Activated T-cell treated with anti-CD3 and anti-CD28 coated beads for 48 hours (primary cell): ENCODE measurements at regions not wholly inside any gene's neighbourhood (a gene's known extent, or its start where the extent isn't known, plus 50 kb on each side); places are given as distances from the start of the nearest gene placed in this dataset.
"Not testable (repeated sequence)": the region's sequence is repeated elsewhere in the genome, so short reads cannot be mapped to it uniquely, and the experiment has no call there.

ENCODE experiments used
- DNase-seq: peaks from one replicate; pipeline ENCODE4 v3.0.0-alpha.2; 2020; ENCODE audit warnings: low read depth

- DNase-seq: no peak
These were observed 1084.5 kb upstream of the FLRT2 start for GRCh38 chr14:84445486-84445885.

- DNase-seq: no peak
These were observed 1083.7 kb upstream of the FLRT2 start for GRCh38 chr14:84446250-84446649.

- DNase-seq: no peak
These were observed 1076.5 kb upstream of the FLRT2 start for GRCh38 chr14:84453307-84453950.

- DNase-seq: no peak
These were observed 1075.8 kb upstream of the FLRT2 start for GRCh38 chr14:84454114-84454513.

GRCh38 chr14:84456946-84457345 is 1073.0 kb upstream of the FLRT2 start:
- DNase-seq: no peak

- no peak for DNase-seq
These were observed 1071.1 kb upstream of the FLRT2 start for GRCh38 chr14:84458881-84459280.

GRCh38 chr14:84465880-84466279 is 1064.1 kb upstream of the FLRT2 start:
- no peak for DNase-seq

GRCh38 chr14:84468153-84468552 is 1061.8 kb upstream of the FLRT2 start:
- DNase-seq: no peak

- DNase-seq: no peak
These were observed 1051.9 kb upstream of the FLRT2 start for GRCh38 chr14:84477996-84478395.

GRCh38 chr14:84482256-84483071 is 1047.5 kb upstream of the FLRT2 start:
- no peak for DNase-seq

GRCh38 chr14:84483072-84483420 is 1046.9 kb upstream of the FLRT2 start:
- no peak for DNase-seq

GRCh38 chr14:84484243-84484642 is 1045.7 kb upstream of the FLRT2 start:
- DNase-seq: not testable (repeated sequence)

GRCh38 chr14:84485036-84485435 is 1044.9 kb upstream of the FLRT2 start:
- DNase-seq: no peak

GRCh38 chr14:84490081-84490480 is 1039.9 kb upstream of the FLRT2 start:
- DNase-seq: no peak

- DNase-seq: no peak
These were observed 1037.3 kb upstream of the FLRT2 start for GRCh38 chr14:84492685-84493084.

GRCh38 chr14:84493779-84494178 is 1036.2 kb upstream of the FLRT2 start:
- DNase-seq: no peak

- no peak for DNase-seq
These were observed 1033.3 kb upstream of the FLRT2 start for GRCh38 chr14:84496677-84497076.

- not testable (repeated sequence) for DNase-seq
These were observed 1017.1 kb upstream of the FLRT2 start for GRCh38 chr14:84512823-84513222.

- no peak for DNase-seq
These were observed 1010.1 kb upstream of the FLRT2 start for GRCh38 chr14:84519836-84520235.

GRCh38 chr14:84520711-84521338 is 1009.1 kb upstream of the FLRT2 start:
- no peak for DNase-seq

- no peak for DNase-seq
These were observed 1006.2 kb upstream of the FLRT2 start for GRCh38 chr14:84523746-84524145.

- DNase-seq: no peak
These were observed 1002.2 kb upstream of the FLRT2 start for GRCh38 chr14:84527706-84528105.

- DNase-seq: no peak
These were observed 997.9 kb upstream of the FLRT2 start for GRCh38 chr14:84532016-84532415.
